HG03139 (cell line): ENCODE measurements at regions not wholly inside any gene's neighbourhood (a gene's known extent, or its start where the extent isn't known, plus 50 kb on each side); places are given as distances from the start of the nearest gene placed in this dataset.
"Not testable (repeated sequence)": the region's sequence is repeated elsewhere in the genome, so short reads cannot be mapped to it uniquely, and the experiment has no call there.

Source experiments
- ATAC-seq: cut with Tn5 transposase; IDR thresholded peaks from one replicate; pipeline ENCODE4 v1.9.1; 2021; ENCODE audit not compliant: unreplicated experiment

- no peak for ATAC-seq
Observed at GRCh38 chr7:123324283-123324682, 124.5 kb upstream of the SLC13A1 start.

- ATAC-seq, result no peak
Observed at GRCh38 chr7:123323689-123324088, 123.9 kb upstream of the SLC13A1 start.

DNA sequence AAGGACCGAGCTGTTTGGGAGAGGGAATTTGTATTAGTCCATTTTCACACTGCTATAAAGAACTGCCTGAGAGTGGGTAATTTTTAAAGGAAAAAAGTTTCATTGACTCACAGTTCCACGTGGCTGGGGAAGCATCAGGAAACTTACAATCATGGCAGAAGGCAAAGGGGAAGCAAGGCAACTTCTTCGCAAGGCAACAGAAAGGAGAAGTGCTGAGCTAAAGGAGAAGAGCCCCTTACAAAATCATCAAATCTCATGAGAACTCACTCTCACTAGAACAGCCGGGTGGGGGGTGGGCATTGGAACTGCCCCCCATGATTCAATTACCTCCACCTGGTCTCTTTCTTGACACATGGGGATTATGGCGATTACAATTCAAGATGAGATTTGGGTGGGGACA lies 121.8 kb upstream of the SLC13A1 start:
- not testable (repeated sequence) for ATAC-seq

- ATAC-seq, result no peak
Observed at GRCh38 chr7:123319911-123320310, 120.1 kb upstream of the SLC13A1 start.

- ATAC-seq, result no peak
Observed at GRCh38 chr7:123314886-123315285, 115.1 kb upstream of the SLC13A1 start.

GRCh38 chr7:123308254-123308951 lies 108.6 kb upstream of the SLC13A1 start:
- no peak for ATAC-seq

GRCh38 chr7:123305840-123306375 lies 106.1 kb upstream of the SLC13A1 start:
- no peak for ATAC-seq

GRCh38 chr7:123303926-123304325 lies 104.2 kb upstream of the SLC13A1 start:
- no peak for ATAC-seq

GRCh38 chr7:123296965-123297364 lies 97.2 kb upstream of the SLC13A1 start:
- no peak for ATAC-seq

GRCh38 chr7:123293710-123294109 lies 93.9 kb upstream of the SLC13A1 start:
- no peak for ATAC-seq

DNA sequence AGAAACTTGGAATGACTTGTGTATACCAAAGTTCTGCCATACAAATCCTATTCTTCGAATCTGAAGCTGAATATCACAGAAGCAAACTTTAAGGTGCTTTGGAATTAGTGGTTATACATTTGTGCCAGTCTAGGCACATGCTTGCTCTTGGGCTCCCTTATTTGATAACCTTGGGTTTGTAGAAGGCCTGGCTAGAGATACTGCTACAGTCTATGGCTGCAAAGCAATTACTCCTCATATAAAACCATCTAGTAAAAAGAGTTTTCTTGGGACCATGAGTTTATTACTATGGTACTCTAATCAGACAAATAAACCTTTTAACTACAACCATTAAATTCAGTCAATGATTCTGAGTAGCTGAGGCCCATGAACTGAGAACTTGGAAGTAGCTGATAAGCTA lies 92.5 kb upstream of the SLC13A1 start:
- no peak for ATAC-seq

DNA sequence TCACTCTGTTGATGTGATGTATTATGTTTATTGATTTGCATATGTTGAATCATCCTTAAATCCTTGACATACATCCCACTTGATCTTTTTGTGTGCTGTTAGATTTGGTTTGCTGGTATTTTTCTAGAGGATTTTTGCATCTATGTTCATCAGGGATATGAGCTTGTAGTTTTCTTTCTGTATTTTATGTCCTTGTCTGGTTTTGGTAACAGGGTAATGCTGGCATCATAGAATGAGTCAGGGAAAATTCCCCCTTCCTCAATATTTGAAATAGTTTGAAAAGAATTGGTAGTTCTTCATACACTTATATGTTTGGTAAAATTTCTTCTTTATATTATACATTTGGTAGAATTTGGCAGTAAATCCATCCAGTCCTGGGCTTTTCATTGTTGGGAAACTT lies 89.4 kb upstream of the SLC13A1 start:
- ATAC-seq, result no peak

GRCh38 chr7:123285076-123285700 lies 85.4 kb upstream of the SLC13A1 start:
- no peak for ATAC-seq

DNA sequence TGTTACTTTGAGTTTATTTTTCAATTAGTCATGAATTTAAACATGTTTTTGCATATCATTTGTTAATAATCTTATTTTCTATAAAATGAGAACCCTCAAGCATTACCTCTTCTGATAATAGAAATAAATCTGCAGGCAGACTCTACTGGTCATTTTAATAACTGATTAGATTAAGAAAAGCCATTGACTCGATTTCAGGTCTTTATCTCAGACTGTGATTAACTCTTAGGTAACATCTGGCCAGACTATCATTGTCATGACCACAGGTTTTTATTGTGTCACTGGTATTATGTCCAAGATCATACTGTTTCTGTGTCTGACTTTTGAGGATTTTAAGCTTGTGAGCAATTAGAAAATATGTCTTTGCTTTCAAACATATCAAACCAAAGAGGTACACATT lies 83.6 kb upstream of the SLC13A1 start:
- no peak for ATAC-seq

- ATAC-seq, result no peak
Observed at GRCh38 chr7:123282181-123282580, 82.4 kb upstream of the SLC13A1 start.

- no peak for ATAC-seq
Observed at GRCh38 chr7:123279949-123280348, 80.2 kb upstream of the SLC13A1 start.

- no peak for ATAC-seq
Observed at GRCh38 chr7:123275036-123275753, 75.4 kb upstream of the SLC13A1 start.

- ATAC-seq, result no peak
Observed at GRCh38 chr7:123273185-123273584, 73.4 kb upstream of the SLC13A1 start.

- no peak for ATAC-seq
Observed at GRCh38 chr7:123271856-123272255, 72.1 kb upstream of the SLC13A1 start.

- ATAC-seq, result no peak
Observed at GRCh38 chr7:123271231-123271630, 71.5 kb upstream of the SLC13A1 start.

DNA sequence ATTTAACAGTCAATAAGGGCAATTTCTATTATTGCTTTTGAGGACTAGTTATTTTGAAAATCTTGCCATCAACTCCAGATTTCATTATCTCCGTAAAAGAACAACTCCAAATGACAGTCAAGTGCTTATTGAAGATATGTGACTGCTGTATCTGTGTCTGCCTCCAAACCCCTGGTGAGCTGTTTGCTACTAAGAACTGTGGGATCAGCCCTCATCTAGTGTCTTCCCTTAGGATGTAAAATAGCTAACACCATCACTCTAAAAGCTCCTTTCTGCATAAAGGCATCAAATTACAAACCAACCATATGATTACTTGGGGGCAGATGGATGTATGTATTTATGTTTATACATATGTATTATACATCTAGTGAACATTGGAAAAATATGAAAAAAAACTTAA lies 70.8 kb upstream of the SLC13A1 start:
- ATAC-seq, result no peak

DNA sequence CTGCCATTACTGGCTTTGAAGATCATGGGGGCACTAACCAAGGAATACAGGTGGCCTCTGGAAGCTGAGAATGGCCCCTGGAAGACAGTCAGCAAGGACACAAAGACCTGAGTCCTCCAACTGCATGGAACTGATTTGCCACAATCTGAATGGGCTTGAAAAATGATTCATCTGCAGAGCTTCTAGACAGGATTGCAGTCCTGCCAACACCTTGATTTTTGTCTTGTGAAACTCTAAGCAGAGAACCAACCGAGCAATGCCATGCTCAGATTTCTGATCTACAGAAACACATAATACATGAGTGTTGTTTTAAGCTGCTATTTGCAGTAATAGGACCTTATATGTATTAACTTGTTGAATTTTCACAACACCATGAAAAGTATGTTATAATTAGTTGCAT lies 66.1 kb upstream of the SLC13A1 start:
- no peak for ATAC-seq
